HepG2 (cell line): ENCODE measurements at regions not wholly inside any gene's neighbourhood (a gene's known extent, or its start where the extent isn't known, plus 50 kb on each side); places are given as distances from the start of the nearest gene placed in this dataset.
A peak's percentile ranks its signal among the peaks of the same experiment; 100 is the strongest.

Experiments
- ATAC-seq: fragments of 200-7000 bp; cut with Tn5 transposase; 3 replicates; pipeline ENCODE4 v1.9.1; 2020; ENCODE audit warnings: mild to moderate bottlenecking, moderate library complexity
- BruUV-seq: library from RNA; stranded (reverse); fragments of 400-500 nt; replicated peaks from 2 replicates; lab custom pipeline; 2021; lab: Mats Ljungman, UMichigan
- CTCF ChIA-PET: fragments of 300-600 bp; formaldehyde crosslinking; extraction: SDS; loops from one replicate; lab custom pipeline; 2021; ENCODE audit warnings: low total read pairs, inconsistent platforms, low intra/inter-chr PET ratio; lab: Yijun Ruan, JAX
- POLR2A ChIA-PET: fragments of 350-600 bp; sonication (Branson Sonifier 250); formaldehyde crosslinking; loops from one replicate; lab custom pipeline; 2020; ENCODE audit warnings: antibody characterized with exemption, inconsistent platforms; lab: Yijun Ruan, JAX
- DNase-seq: peaks from one replicate; pipeline ENCODE4 v3.0.0-alpha.2; 2015; ENCODE audit warnings: low spot score
- FAIRE-seq: peaks from 3 replicates; lab custom pipeline; 2011; peaks lifted over from hg19 to GRCh38; lab: Jason Lieb, UNC
- H2AFZ ChIP-seq: one replicate; pipeline ENCODE4 v1.6.1; 2011; ENCODE audit warnings: low read length, inconsistent platforms
- H3K27ac ChIP-seq: fragments of 300-600 bp; 3 replicates; pipeline ENCODE4 v1.8.0; 2011; ENCODE audit warnings: mixed run types, mild to moderate bottlenecking, mixed read lengths, low read length, inconsistent platforms; ENCODE audit not compliant: insufficient read depth; ENCODE audit errors: extremely low read length
- H3K27me3 ChIP-seq, 2 experiments: fragments of 200-600 bp in 1 of 2; 2 replicates in 1 of 2; 3 replicates in 1 of 2; pipeline versions ENCODE4 v1.6.0 to v1.8.0; 2011; ENCODE audit warnings: low read length in 2 of 2, mild to moderate bottlenecking in 2 of 2, moderate library complexity in 2 of 2, inconsistent platforms in 1 of 2; ENCODE audit not compliant: insufficient read depth in 2 of 2, control insufficient read depth in 1 of 2
- H3K36me3 ChIP-seq, 2 experiments: fragments of 200-600 bp in 1 of 2; replicated peaks in 1 of 2; 2 replicates in 1 of 2; 3 replicates in 1 of 2; pipeline versions ENCODE4 v1.5.1 to v1.8.0; 2011; ENCODE audit warnings: low read length in 2 of 2, inconsistent platforms in 1 of 2; ENCODE audit not compliant: insufficient read depth in 2 of 2, control insufficient read depth in 1 of 2
- H3K4me1 ChIP-seq: 2 replicates; pipeline ENCODE4 v1.5.1; 2012; ENCODE audit warnings: low read length, inconsistent platforms; ENCODE audit not compliant: insufficient read depth
- H3K4me2 ChIP-seq: 2 replicates; pipeline ENCODE4 v1.6.0; 2011; ENCODE audit warnings: low read depth, low read length, inconsistent platforms
- H3K4me3 ChIP-seq, 3 experiments: fragments of 200-600 bp in 1 of 3; sonication (generic), shearing (Covaris generic) in 1 of 3; replicated peaks in 1 of 3; 2 replicates each; pipeline ENCODE4 v1.5.1; 2011 to 2016; ENCODE audit warnings: low read length in 3 of 3, inconsistent platforms in 2 of 3, low read depth in 2 of 3, mild to moderate bottlenecking in 2 of 3, control low read depth in 1 of 3, mixed read lengths in 1 of 3; ENCODE audit not compliant: insufficient read depth in 1 of 3
- H3K79me2 ChIP-seq: one replicate; pipeline ENCODE4 v1.6.1; 2011; ENCODE audit warnings: low read length, inconsistent platforms; ENCODE audit not compliant: insufficient read depth
- H3K9ac ChIP-seq: 2 replicates; pipeline ENCODE4 v1.6.0; 2011; ENCODE audit warnings: mild to moderate bottlenecking, low read depth, low read length, inconsistent platforms; ENCODE audit not compliant: insufficient read depth
- H3K9me3 ChIP-seq: 2 replicates; pipeline ENCODE4 v1.5.1; 2012; ENCODE audit warnings: mild to moderate bottlenecking, low read length
- H4K20me1 ChIP-seq: 2 replicates; pipeline ENCODE4 v1.6.0; 2011; ENCODE audit warnings: inconsistent platforms, mild to moderate bottlenecking, low read length, moderate library complexity; ENCODE audit not compliant: insufficient read depth
- AKNA ChIP-seq: sonication (generic); formaldehyde crosslinking; IDR thresholded peaks from 2 replicates; pipeline ENCODE4 v1.4.0; 2020; ENCODE audit warnings: missing genetic modification reagents, borderline replicate concordance
- CAMTA2 ChIP-seq: sonication (generic); formaldehyde crosslinking; IDR thresholded peaks from 2 replicates; pipeline ENCODE4 v1.4.0; 2020; ENCODE audit warnings: mild to moderate bottlenecking, missing genetic modification reagents, borderline replicate concordance
- CENPT ChIP-seq: sonication (generic); formaldehyde crosslinking; IDR thresholded peaks from 2 replicates; pipeline ENCODE4 v1.8.0; 2022; ENCODE audit warnings: low read depth, mild to moderate bottlenecking, moderate library complexity, missing genetic modification reagents
- FOSL2 ChIP-seq: sonication (generic); formaldehyde crosslinking; IDR thresholded peaks from 2 replicates; pipeline ENCODE4 v1.4.0; 2020; ENCODE audit warnings: missing genetic modification reagents
- RARA ChIP-seq: IDR thresholded peaks from 2 replicates; pipeline ENCODE4 v1.6.1; 2016; ENCODE audit warnings: missing genetic modification reagents, missing compliant biosample characterization
- SIN3B ChIP-seq: fragments of 150-350 bp; IDR thresholded peaks from 2 replicates; pipeline ENCODE4 v1.6.1; 2014; ENCODE audit warnings: low read length
- USF2 ChIP-seq, 2 experiments: sonication (generic) in 1 of 2; formaldehyde crosslinking in 1 of 2; IDR thresholded peaks; 2 replicates each; pipeline versions ENCODE4 v1.5.1 to v1.6.1; 2011 to 2020; ENCODE audit warnings: borderline replicate concordance in 1 of 2, low read depth in 1 of 2, low read length in 1 of 2, mild to moderate bottlenecking in 1 of 2, missing genetic modification reagents in 1 of 2, moderate library complexity in 1 of 2
- ZNF20 ChIP-seq: sonication (generic); formaldehyde crosslinking; IDR thresholded peaks from 2 replicates; pipeline ENCODE4 v1.4.0; 2020; ENCODE audit warnings: mild to moderate bottlenecking, moderate library complexity, missing genetic modification reagents
- ZNF326 ChIP-seq: sonication (generic); formaldehyde crosslinking; IDR thresholded peaks from 2 replicates; pipeline ENCODE4 v1.4.0; 2020; ENCODE audit warnings: missing genetic modification reagents, borderline replicate concordance
- ZNF790 ChIP-seq: sonication (generic); formaldehyde crosslinking; IDR thresholded peaks from 2 replicates; pipeline ENCODE4 v1.8.0; 2022; ENCODE audit warnings: missing genetic modification reagents, mild to moderate bottlenecking, borderline replicate concordance
- WGBS: methylation state at CpG from one replicate; pipeline ENCODE4 v1.1.6; 2017; ENCODE audit warnings: low lambda C conversion rate; 5-methylcytosine and 5-hydroxymethylcytosine counted together
- in situ Hi-C: cut with HindIII; loops from 2 replicates; pipeline ENCODE4 v1.10.0; 2017; ENCODE audit warnings: low pct_unique_long_range_greater_than_20kb; ENCODE audit not compliant: extremely low pct_ligation_motif_present
- intact Hi-C: fragments of 100-400 bp; cut with micrococcal nuclease; formaldehyde crosslinking; loops from one replicate; pipeline ENCODE4 v1.10.0; 2022; ENCODE audit not compliant: unreplicated experiment
- TF ChIP-seq, protein P1 (sequence below): sonication (generic); formaldehyde crosslinking; IDR thresholded peaks from 2 replicates; pipeline ENCODE4 v1.4.0; 2020; ENCODE audit warnings: mild to moderate bottlenecking, missing genetic modification reagents
- TF ChIP-seq, protein P2 (sequence below): sonication (generic); formaldehyde crosslinking; IDR thresholded peaks from 2 replicates; pipeline ENCODE4 v1.8.0; 2022; ENCODE audit warnings: missing genetic modification reagents, mild to moderate bottlenecking, moderate library complexity, borderline replicate concordance

GRCh38 chr6:159594750-159595117, 98.3 kb downstream of the SOD2 start:
- peaks cover 2 to 16% of the 10 kb centered on the region in 2 experiments; a peak in 3 of 5 replicates for H3K27me3 ChIP-seq
- in situ Hi-C loops (no loop called here), intact Hi-C loops (no loop called here)
- ChIA-PET POLR2A (no interaction called here), CTCF (no interaction called here)
- no peaks in the 10 kb centered on the region for H3K79me2 ChIP-seq
- BruUV-seq, result no TSS peak
- no peak overlapping the region for H3K27ac ChIP-seq
- H3K9me3 ChIP-seq, result no peaks in the 10 kb centered on the region
- FAIRE-seq (no peak), DNase-seq (peak; percentile 8), ATAC-seq (no peak)
- no peaks in the 10 kb centered on the region for H3K36me3 ChIP-seq
- H2AFZ ChIP-seq, result no peak overlapping the region
- no peak overlapping the region for H3K4me2 ChIP-seq
- TF ChIP-seq, protein P1, sequence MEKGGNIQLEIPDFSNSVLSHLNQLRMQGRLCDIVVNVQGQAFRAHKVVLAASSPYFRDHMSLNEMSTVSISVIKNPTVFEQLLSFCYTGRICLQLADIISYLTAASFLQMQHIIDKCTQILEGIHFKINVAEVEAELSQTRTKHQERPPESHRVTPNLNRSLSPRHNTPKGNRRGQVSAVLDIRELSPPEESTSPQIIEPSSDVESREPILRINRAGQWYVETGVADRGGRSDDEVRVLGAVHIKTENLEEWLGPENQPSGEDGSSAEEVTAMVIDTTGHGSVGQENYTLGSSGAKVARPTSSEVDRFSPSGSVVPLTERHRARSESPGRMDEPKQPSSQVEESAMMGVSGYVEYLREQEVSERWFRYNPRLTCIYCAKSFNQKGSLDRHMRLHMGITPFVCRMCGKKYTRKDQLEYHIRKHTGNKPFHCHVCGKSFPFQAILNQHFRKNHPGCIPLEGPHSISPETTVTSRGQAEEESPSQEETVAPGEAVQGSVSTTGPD, result no peak
- TF ChIP-seq, protein P2, sequence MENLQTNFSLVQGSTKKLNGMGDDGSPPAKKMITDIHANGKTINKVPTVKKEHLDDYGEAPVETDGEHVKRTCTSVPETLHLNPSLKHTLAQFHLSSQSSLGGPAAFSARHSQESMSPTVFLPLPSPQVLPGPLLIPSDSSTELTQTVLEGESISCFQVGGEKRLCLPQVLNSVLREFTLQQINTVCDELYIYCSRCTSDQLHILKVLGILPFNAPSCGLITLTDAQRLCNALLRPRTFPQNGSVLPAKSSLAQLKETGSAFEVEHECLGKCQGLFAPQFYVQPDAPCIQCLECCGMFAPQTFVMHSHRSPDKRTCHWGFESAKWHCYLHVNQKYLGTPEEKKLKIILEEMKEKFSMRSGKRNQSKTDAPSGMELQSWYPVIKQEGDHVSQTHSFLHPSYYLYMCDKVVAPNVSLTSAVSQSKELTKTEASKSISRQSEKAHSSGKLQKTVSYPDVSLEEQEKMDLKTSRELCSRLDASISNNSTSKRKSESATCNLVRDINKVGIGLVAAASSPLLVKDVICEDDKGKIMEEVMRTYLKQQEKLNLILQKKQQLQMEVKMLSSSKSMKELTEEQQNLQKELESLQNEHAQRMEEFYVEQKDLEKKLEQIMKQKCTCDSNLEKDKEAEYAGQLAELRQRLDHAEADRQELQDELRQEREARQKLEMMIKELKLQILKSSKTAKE (CRISPR knock-in tag), result no peak
- TF ChIP-seq CAMTA2 (CRISPR knock-in tag) (no peak), ZNF326 (CRISPR knock-in tag) (no peak), AKNA (CRISPR knock-in tag) (no peak), SIN3B (no peak), FOSL2 (no peak), ZNF20 (CRISPR knock-in tag) (no peak), RARA (no peak), CENPT (CRISPR knock-in tag) (no peak), USF2 (IDR thresholded peaks at IDR 0.05; ENCODE audit: low read depth, low read length) (no peak), USF2 (CRISPR knock-in tag; IDR thresholded peaks at IDR 0.05; ENCODE audit: borderline replicate concordance) (no peak), ZNF790 (CRISPR knock-in tag) (no peak)
- H4K20me1 ChIP-seq, result no peaks in the 10 kb centered on the region
- no peaks in the 10 kb centered on the region for H3K4me1 ChIP-seq
- 0% methylated on average over 1 of the region's 1 CpG for WGBS
- H3K4me3 ChIP-seq, result no peak overlapping the region
- no peak overlapping the region for H3K9ac ChIP-seq
